Astrocyte (in vitro differentiated cells and primary cell): ENCODE measurements at regions not wholly inside any gene's neighbourhood (a gene's known extent, or its start where the extent isn't known, plus 50 kb on each side); places are given as distances from the start of the nearest gene placed in this dataset.
"Not testable (repeated sequence)": the region's sequence is repeated elsewhere in the genome, so short reads cannot be mapped to it uniquely, and the experiment has no call there.

Experiments
- DNase-seq: peaks from one replicate; pipeline ENCODE4 v3.0.0-alpha.2; 2010; ENCODE audit warnings: low read depth
- FAIRE-seq: peaks from 2 replicates; lab custom pipeline; 2011; peaks lifted over from hg19 to GRCh38; lab: Jason Lieb, UNC
- H2AFZ ChIP-seq: 2 replicates; pipeline ENCODE4 v1.6.0; 2012; ENCODE audit warnings: low read depth, low read length, inconsistent platforms
- H3K27ac ChIP-seq: 2 replicates; pipeline ENCODE4 v1.5.1; 2011; ENCODE audit warnings: low read depth, low read length, inconsistent platforms
- H3K27me3 ChIP-seq: 2 replicates; pipeline ENCODE4 v1.6.0; 2011; ENCODE audit warnings: low read length, inconsistent platforms; ENCODE audit not compliant: insufficient read depth
- H3K36me3 ChIP-seq: 2 replicates; pipeline ENCODE4 v1.5.1; 2011; ENCODE audit warnings: low read length, inconsistent platforms; ENCODE audit not compliant: insufficient read depth
- H3K4me1 ChIP-seq: 2 replicates; pipeline ENCODE4 v1.5.1; 2011; ENCODE audit warnings: low read length, inconsistent platforms; ENCODE audit not compliant: insufficient read depth
- H3K4me2 ChIP-seq: 2 replicates; pipeline ENCODE4 v1.6.0; 2012; ENCODE audit warnings: low read length, inconsistent platforms
- H3K4me3 ChIP-seq: 2 replicates; pipeline ENCODE4 v1.5.1; 2011; ENCODE audit warnings: low read depth, mild to moderate bottlenecking, low read length, inconsistent platforms; ENCODE audit not compliant: insufficient read depth
- H3K79me2 ChIP-seq: 2 replicates; pipeline ENCODE4 v1.6.0; 2012; ENCODE audit warnings: mild to moderate bottlenecking, low read length, inconsistent platforms; ENCODE audit not compliant: insufficient read depth
- H3K9ac ChIP-seq: 2 replicates; pipeline ENCODE4 v1.6.0; 2012; ENCODE audit warnings: mild to moderate bottlenecking, low read length, inconsistent platforms
- H3K9me3 ChIP-seq: 2 replicates; pipeline ENCODE4 v1.5.1; 2012; ENCODE audit warnings: low read depth, mild to moderate bottlenecking, low read length, inconsistent platforms; ENCODE audit not compliant: insufficient read depth
- H4K20me1 ChIP-seq: 2 replicates; pipeline ENCODE4 v1.6.0; 2012; ENCODE audit warnings: low read length, inconsistent platforms; ENCODE audit not compliant: insufficient read depth
- H3K27ac Mint-ChIP-seq: one replicate; pipeline ENCODE4 v1.8.0; 2021; ENCODE audit warnings: mild to moderate bottlenecking, mixed read lengths; ENCODE audit not compliant: unreplicated experiment
- H3K27me3 Mint-ChIP-seq: one replicate; pipeline ENCODE4 v1.8.0; 2021; ENCODE audit warnings: low read depth, mixed read lengths; ENCODE audit not compliant: unreplicated experiment
- H3K36me3 Mint-ChIP-seq: one replicate; pipeline ENCODE4 v1.8.0; 2021; ENCODE audit warnings: low read depth, mixed read lengths; ENCODE audit not compliant: unreplicated experiment
- H3K4me1 Mint-ChIP-seq: one replicate; pipeline ENCODE4 v1.8.0; 2021; ENCODE audit warnings: low read depth, mixed read lengths; ENCODE audit not compliant: unreplicated experiment
- H3K4me3 Mint-ChIP-seq: one replicate; pipeline ENCODE4 v1.8.0; 2021; ENCODE audit warnings: mild to moderate bottlenecking, moderate library complexity, mixed read lengths; ENCODE audit not compliant: unreplicated experiment
- H3K9me3 Mint-ChIP-seq: one replicate; pipeline ENCODE4 v1.8.0; 2021; ENCODE audit warnings: mild to moderate bottlenecking, mixed read lengths; ENCODE audit not compliant: unreplicated experiment
- CTCF ChIP-seq: IDR thresholded peaks from 2 replicates; pipeline ENCODE4 v1.5.1; 2011; ENCODE audit warnings: low read depth, mild to moderate bottlenecking, inconsistent platforms, low read length, moderate library complexity; ENCODE audit not compliant: insufficient read depth
- EZH2 ChIP-seq: IDR thresholded peaks from 2 replicates; pipeline ENCODE4 v1.6.1; 2012; ENCODE audit warnings: mild to moderate bottlenecking, low read length, inconsistent platforms; ENCODE audit not compliant: insufficient read depth

GRCh38 chr1:229007701-229008100 lies 263.2 kb upstream of the RAB4A start:
- H2AFZ ChIP-seq = no peak overlapping the region
- no peaks in the 10 kb centered on the region for H4K20me1 ChIP-seq
- H3K36me3 ChIP-seq = no peaks in the 10 kb centered on the region
- Mint-ChIP-seq H3K27me3 (peaks cover 17% of the 10 kb centered on the region), H3K36me3 (no peaks in the 10 kb centered on the region), H3K27ac (no peak overlapping the region), H3K9me3 (no peaks in the 10 kb centered on the region), H3K4me1 (peaks cover under 1% of the 10 kb centered on the region), H3K4me3 (no peak overlapping the region)
- no peaks in the 10 kb centered on the region for H3K27me3 ChIP-seq
- no peak overlapping the region for H3K9ac ChIP-seq
- no peak for DNase-seq
- TF ChIP-seq EZH2 (no peak), CTCF (no peak)
- no peak overlapping the region for H3K4me3 ChIP-seq
- no peaks in the 10 kb centered on the region for H3K79me2 ChIP-seq
- no peak overlapping the region for H3K4me2 ChIP-seq
- H3K4me1 ChIP-seq = no peaks in the 10 kb centered on the region
- no peaks in the 10 kb centered on the region for H3K9me3 ChIP-seq
- H3K27ac ChIP-seq = no peak overlapping the region
- no peak for FAIRE-seq

- H3K4me1 Mint-ChIP-seq, H3K36me3 Mint-ChIP-seq, FAIRE-seq: not testable (repeated sequence)
These were observed 262.6 kb upstream of the RAB4A start for GRCh38 chr1:229008347-229008746.

GRCh38 chr1:229011022-229011421 lies 259.9 kb upstream of the RAB4A start:
- peaks cover 5% of the 10 kb centered on the region for H3K27me3 ChIP-seq
- TF ChIP-seq CTCF (no peak), EZH2 (no peak)
- H3K27ac ChIP-seq = no peak overlapping the region
- Mint-ChIP-seq H3K4me1 (peaks cover 4% of the 10 kb centered on the region), H3K27ac (no peak overlapping the region), H3K36me3 (no peaks in the 10 kb centered on the region), H3K27me3 (peaks cover 11% of the 10 kb centered on the region), H3K9me3 (no peaks in the 10 kb centered on the region), H3K4me3 (no peak overlapping the region)
- DNase-seq = no peak
- H3K9me3 ChIP-seq = no peaks in the 10 kb centered on the region
- no peaks in the 10 kb centered on the region for H4K20me1 ChIP-seq
- no peak overlapping the region for H3K4me3 ChIP-seq
- H2AFZ ChIP-seq = no peak overlapping the region
- FAIRE-seq = no peak
- H3K79me2 ChIP-seq = no peaks in the 10 kb centered on the region
- H3K4me1 ChIP-seq = no peaks in the 10 kb centered on the region
- H3K9ac ChIP-seq = no peak overlapping the region
- H3K36me3 ChIP-seq = no peaks in the 10 kb centered on the region
- H3K4me2 ChIP-seq = no peak overlapping the region

More at GRCh38 chr1:229008347-229008746, 262.6 kb upstream of the RAB4A start:
- not testable (repeated sequence) for H3K9me3 Mint-ChIP-seq, DNase-seq, H3K27ac ChIP-seq, H2AFZ ChIP-seq, H3K4me3 ChIP-seq, H3K4me3 Mint-ChIP-seq, H3K36me3 ChIP-seq, H3K9ac ChIP-seq, H3K79me2 ChIP-seq, H3K27me3 ChIP-seq, H4K20me1 ChIP-seq, H3K27ac Mint-ChIP-seq, H3K9me3 ChIP-seq, H3K4me2 ChIP-seq, H3K4me1 ChIP-seq
- H3K27me3 Mint-ChIP-seq = peaks cover 14% of the 10 kb centered on the region
